Erythroblast (primary cell): ENCODE measurements at regions not wholly inside any gene's neighbourhood (a gene's known extent, or its start where the extent isn't known, plus 50 kb on each side); places are given as distances from the start of the nearest gene placed in this dataset.

ENCODE experiments used
- GATA1 ChIP-seq: IDR thresholded peaks from 2 replicates; pipeline ENCODE4 v1.6.1; 2011; ENCODE audit warnings: low read depth, mild to moderate bottlenecking, control low read depth, low read length, moderate library complexity
- POLR2A ChIP-seq: IDR thresholded peaks from 2 replicates; pipeline ENCODE4 v1.6.1; 2011; ENCODE audit warnings: mild to moderate bottlenecking, low read length

DNA sequence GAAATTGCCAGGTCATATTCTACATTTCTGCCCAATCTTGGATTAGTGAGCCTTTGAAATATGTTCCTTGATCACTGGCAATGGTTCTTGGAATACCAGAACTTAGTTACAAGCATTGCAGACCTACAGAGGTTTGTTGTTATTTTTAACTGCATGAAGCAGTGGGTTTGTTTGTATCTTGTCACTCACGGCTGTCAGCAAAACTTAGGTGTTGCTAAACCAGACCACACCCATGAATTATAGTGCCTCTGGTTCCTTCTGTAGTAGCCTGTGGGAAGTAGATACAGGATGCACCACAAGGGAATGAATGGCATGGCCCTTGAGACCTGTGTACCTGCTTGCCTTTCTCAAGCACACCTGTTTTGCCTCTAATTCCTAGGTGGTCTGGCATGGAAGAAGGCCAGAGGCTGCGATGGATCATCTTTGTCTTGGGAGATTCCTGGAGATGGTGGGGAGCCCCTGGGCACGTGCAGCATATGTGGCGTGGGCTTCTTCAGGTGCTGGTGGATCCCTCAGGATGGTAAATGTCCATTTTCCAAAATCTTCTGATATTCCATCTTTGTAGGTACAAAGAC is 138.8 kb downstream of the SNRPN start:
- TF ChIP-seq POLR2A (no peak), GATA1 (no peak)
